BLaER1 treated with 17β-estradiol and CSF1 and Interleukin-3, amounts not matched to agents 10 nM and 100 nM (cell line): ENCODE measurements at regions not wholly inside any gene's neighbourhood (a gene's known extent, or its start where the extent isn't known, plus 50 kb on each side); places are given as distances from the start of the nearest gene placed in this dataset.

ENCODE experiments used
- H3K27ac ChIP-seq, 11 experiments: shearing (Covaris generic); formaldehyde crosslinking; 2 replicates each; pipeline ENCODE4 v1.8.1; 2022
- H3K27me3 ChIP-seq, 11 experiments: shearing (Covaris generic); formaldehyde crosslinking; 2 replicates each; pipeline ENCODE4 v1.8.1; 2022
- H3K36me3 ChIP-seq, 11 experiments: shearing (Covaris generic); formaldehyde crosslinking; 2 replicates each; pipeline ENCODE4 v1.8.1; 2022
- H3K4me1 ChIP-seq, 10 experiments: shearing (Covaris generic); formaldehyde crosslinking; 2 replicates each; pipeline ENCODE4 v1.8.1; 2022
- H3K4me2 ChIP-seq, 11 experiments: shearing (Covaris generic); formaldehyde crosslinking; 2 replicates each; pipeline ENCODE4 v1.8.1; 2022
- H3K4me3 ChIP-seq, 10 experiments: shearing (Covaris generic); formaldehyde crosslinking; 2 replicates each; pipeline ENCODE4 v1.8.1; 2022
- H3K9ac ChIP-seq, 11 experiments: shearing (Covaris generic); formaldehyde crosslinking; 2 replicates each; pipeline ENCODE4 v1.8.1; 2022
- H3K9me3 ChIP-seq, 11 experiments: shearing (Covaris generic); formaldehyde crosslinking; replicated peaks in 1 of 11; 2 replicates each; pipeline ENCODE4 v1.8.1; 2022
- H4K20me1 ChIP-seq, 11 experiments: shearing (Covaris generic); formaldehyde crosslinking; 2 replicates each; pipeline ENCODE4 v1.8.1; 2022
- Cebpa-rat ChIP-seq, 11 experiments: shearing (Covaris generic); IDR thresholded peaks; 2 replicates each; pipeline ENCODE4 v1.8.1; 2022

- Histone ChIP-seq H3K27me3 (no peaks in the 10 kb centered on the region), H3K9ac (no peak overlapping the region), H3K4me3 (no peak overlapping the region), H3K9me3 (no peaks in the 10 kb centered on the region), H3K4me2 (no peak overlapping the region), H3K36me3 (no peaks in the 10 kb centered on the region), H3K4me1 (no peaks in the 10 kb centered on the region), H3K27ac (no peak overlapping the region), H4K20me1 (no peaks in the 10 kb centered on the region)
- TF ChIP-seq Cebpa-rat (IDR thresholded peaks at IDR 0.05), result no peak
Observed at GRCh38 chr18:78319264-78319663, 660.4 kb upstream of the SALL3 start.

GRCh38 chr18:78319961-78320360 lies 659.7 kb upstream of the SALL3 start:
- no peak overlapping the region for H3K9ac ChIP-seq
- H3K4me1 ChIP-seq, result no peaks in the 10 kb centered on the region
- H3K36me3 ChIP-seq, result no peaks in the 10 kb centered on the region
- no peak overlapping the region for H3K27ac ChIP-seq
- H3K9me3 ChIP-seq, result no peaks in the 10 kb centered on the region
- no peak overlapping the region for H3K4me3 ChIP-seq
- no peak for TF ChIP-seq Cebpa-rat (IDR thresholded peaks at IDR 0.05)
- H3K4me2 ChIP-seq, result no peak overlapping the region
- no peaks in the 10 kb centered on the region for H4K20me1 ChIP-seq
- H3K27me3 ChIP-seq, result no peaks in the 10 kb centered on the region

GRCh38 chr18:78321402-78321801 lies 658.2 kb upstream of the SALL3 start:
- Histone ChIP-seq H3K4me3 (no peak overlapping the region), H3K27ac (no peak overlapping the region), H3K4me2 (no peak overlapping the region), H3K4me1 (no peaks in the 10 kb centered on the region), H3K36me3 (no peaks in the 10 kb centered on the region), H4K20me1 (no peaks in the 10 kb centered on the region), H3K27me3 (no peaks in the 10 kb centered on the region), H3K9ac (no peak overlapping the region), H3K9me3 (no peaks in the 10 kb centered on the region)
- no peak for TF ChIP-seq Cebpa-rat (IDR thresholded peaks at IDR 0.05)

- Histone ChIP-seq H3K4me2 (no peak overlapping the region), H3K27ac (no peak overlapping the region), H3K9me3 (no peaks in the 10 kb centered on the region), H3K27me3 (no peaks in the 10 kb centered on the region), H3K4me3 (no peak overlapping the region), H3K36me3 (no peaks in the 10 kb centered on the region), H3K9ac (no peak overlapping the region), H3K4me1 (no peaks in the 10 kb centered on the region), H4K20me1 (no peaks in the 10 kb centered on the region)
- TF ChIP-seq Cebpa-rat (IDR thresholded peaks at IDR 0.05), result no peak
Observed at GRCh38 chr18:78323453-78324197, 656.0 kb upstream of the SALL3 start.

- Histone ChIP-seq H3K27me3 (no peaks in the 10 kb centered on the region), H3K27ac (no peak overlapping the region), H3K36me3 (no peaks in the 10 kb centered on the region), H3K4me3 (no peak overlapping the region), H3K9me3 (no peaks in the 10 kb centered on the region), H4K20me1 (no peaks in the 10 kb centered on the region), H3K4me1 (no peaks in the 10 kb centered on the region), H3K9ac (no peak overlapping the region), H3K4me2 (no peak overlapping the region)
- TF ChIP-seq Cebpa-rat (IDR thresholded peaks at IDR 0.05), result no peak
Observed at GRCh38 chr18:78327643-78328042, 652.0 kb upstream of the SALL3 start.

GRCh38 chr18:78330766-78331165 lies 648.9 kb upstream of the SALL3 start:
- Histone ChIP-seq H3K27ac (no peak overlapping the region), H4K20me1 (no peaks in the 10 kb centered on the region), H3K27me3 (no peaks in the 10 kb centered on the region), H3K4me2 (no peak overlapping the region), H3K4me3 (no peak overlapping the region), H3K9me3 (no peaks in the 10 kb centered on the region), H3K4me1 (no peaks in the 10 kb centered on the region), H3K9ac (no peak overlapping the region), H3K36me3 (no peaks in the 10 kb centered on the region)
- TF ChIP-seq Cebpa-rat (IDR thresholded peaks at IDR 0.05), result no peak

- Histone ChIP-seq H4K20me1 (no peaks in the 10 kb centered on the region), H3K4me3 (no peak overlapping the region), H3K4me1 (no peaks in the 10 kb centered on the region), H3K4me2 (no peak overlapping the region), H3K9ac (no peak overlapping the region), H3K36me3 (no peaks in the 10 kb centered on the region), H3K27me3 (no peaks in the 10 kb centered on the region), H3K27ac (no peak overlapping the region), H3K9me3 (peaks cover 0 to 6% (median 2%) of the 10 kb centered on the region in 11 experiments; a peak in 11 of 22 replicates)
- no peak for TF ChIP-seq Cebpa-rat (IDR thresholded peaks at IDR 0.05)
Observed at GRCh38 chr18:78352910-78353309, 626.7 kb upstream of the SALL3 start.

GRCh38 chr18:78362198-78362597 lies 617.4 kb upstream of the SALL3 start:
- H3K4me2 ChIP-seq, result no peak overlapping the region
- H3K36me3 ChIP-seq, result no peaks in the 10 kb centered on the region
- no peak for TF ChIP-seq Cebpa-rat (IDR thresholded peaks at IDR 0.05)
- H3K4me3 ChIP-seq, result no peak overlapping the region
- no peaks in the 10 kb centered on the region for H3K27me3 ChIP-seq
- no peak overlapping the region for H3K27ac ChIP-seq
- H3K9ac ChIP-seq, result no peak overlapping the region
- peaks cover 7 to 15% (median 12%) of the 10 kb centered on the region in 11 experiments; a peak in 21 of 22 replicates for H3K9me3 ChIP-seq
- no peaks in the 10 kb centered on the region for H3K4me1 ChIP-seq
- no peaks in the 10 kb centered on the region; a peak in 1 of 22 replicates for H4K20me1 ChIP-seq

- Histone ChIP-seq H3K4me1 (no peaks in the 10 kb centered on the region), H3K9me3 (peaks cover 0 to 6% (median 3%) of the 10 kb centered on the region in 11 experiments; a peak in 11 of 22 replicates), H3K27me3 (no peaks in the 10 kb centered on the region), H3K36me3 (no peaks in the 10 kb centered on the region), H4K20me1 (no peaks in the 10 kb centered on the region; a peak in 1 of 22 replicates), H3K4me3 (no peak overlapping the region), H3K4me2 (no peak overlapping the region), H3K9ac (no peak overlapping the region), H3K27ac (no peak overlapping the region)
- TF ChIP-seq Cebpa-rat (IDR thresholded peaks at IDR 0.05), result no peak
Observed at GRCh38 chr18:78363556-78364387, 615.8 kb upstream of the SALL3 start.
